Epithelial cell of proximal tubule (primary cell): ENCODE measurements at regions not wholly inside any gene's neighbourhood (a gene's known extent, or its start where the extent isn't known, plus 50 kb on each side); places are given as distances from the start of the nearest gene placed in this dataset.

Experiments used
- DNase-seq: peaks from one replicate; pipeline ENCODE4 v3.0.0-alpha.2; 2011; ENCODE audit warnings: low read depth
- H3K4me3 ChIP-seq: 2 replicates; pipeline ENCODE4 v1.5.1; 2011; ENCODE audit warnings: low read depth, mild to moderate bottlenecking, low read length
- CTCF ChIP-seq: conservative IDR thresholded peaks from 2 replicates; pipeline ENCODE4 v1.5.1; 2012; ENCODE audit warnings: low read depth, mild to moderate bottlenecking, low read length

GRCh38 chr4:71267244-71267643 is 71.6 kb upstream of the SLC4A4 start:
- H3K4me3 ChIP-seq = no peak overlapping the region
- TF ChIP-seq CTCF = no peak
- DNase-seq = no peak

GRCh38 chr4:71268166-71268565 is 70.7 kb upstream of the SLC4A4 start:
- H3K4me3 ChIP-seq = no peak overlapping the region
- DNase-seq = no peak
- no peak for TF ChIP-seq CTCF

- DNase-seq = no peak
- no peak overlapping the region for H3K4me3 ChIP-seq
- no peak for TF ChIP-seq CTCF
Measured at GRCh38 chr4:71269233-71269632, 69.6 kb upstream of the SLC4A4 start.

- peak; percentile 19 for DNase-seq
- peak; percentile 75 for TF ChIP-seq CTCF
- H3K4me3 ChIP-seq = no peak overlapping the region
Measured at GRCh38 chr4:71270901-71271300, 67.9 kb upstream of the SLC4A4 start.

- H3K4me3 ChIP-seq = no peak overlapping the region
- DNase-seq = no peak
- TF ChIP-seq CTCF = no peak
Measured at GRCh38 chr4:71272976-71273375, 65.8 kb upstream of the SLC4A4 start.

- DNase-seq = no peak
- no peak for TF ChIP-seq CTCF
- no peak overlapping the region for H3K4me3 ChIP-seq
Measured at GRCh38 chr4:71275004-71275403, 63.8 kb upstream of the SLC4A4 start.

- no peak overlapping the region for H3K4me3 ChIP-seq
- DNase-seq = no peak
- no peak for TF ChIP-seq CTCF
Measured at GRCh38 chr4:71275570-71275969, 63.2 kb upstream of the SLC4A4 start.
